ENCODE measurements at regions not wholly inside any gene's neighbourhood (a gene's known extent, or its start where the extent isn't known, plus 50 kb on each side); places are given as distances from the start of the nearest gene placed in this dataset.

GRCh38 chr18:55780586-55781071 lies 192.6 kb upstream of the TCF4 start:
- no peak for DNase-seq (ENCODE audit: low spot score)

GRCh38 chr18:55779691-55780585 lies 191.9 kb upstream of the TCF4 start:
- no peak for DNase-seq (ENCODE audit: low spot score)

- DNase-seq (ENCODE audit: low spot score) = peak; percentile 17
Measured at GRCh38 chr18:55778788-55779690, 191.0 kb upstream of the TCF4 start.

GRCh38 chr18:55777666-55778304 lies 189.8 kb upstream of the TCF4 start:
- no peak for DNase-seq (ENCODE audit: low spot score)

GRCh38 chr18:55775972-55776371 lies 188.0 kb upstream of the TCF4 start:
- no peak for DNase-seq (ENCODE audit: low spot score)

- DNase-seq (ENCODE audit: low spot score) = no peak
Measured at GRCh38 chr18:55774505-55774904, 186.5 kb upstream of the TCF4 start.

- DNase-seq (ENCODE audit: low spot score) = peak; percentile 42
Measured at GRCh38 chr18:55768255-55768654, 180.3 kb upstream of the TCF4 start.

GRCh38 chr18:55764386-55764785 lies 176.4 kb upstream of the TCF4 start:
- no peak for DNase-seq (ENCODE audit: low spot score)

- peak; percentile 20 for DNase-seq (ENCODE audit: low spot score)
Measured at GRCh38 chr18:55763805-55764204, 175.8 kb upstream of the TCF4 start.

GRCh38 chr18:55763298-55763697 lies 175.3 kb upstream of the TCF4 start:
- peak; percentile 96 for DNase-seq (ENCODE audit: low spot score)

GRCh38 chr18:55762424-55762823 lies 174.4 kb upstream of the TCF4 start:
- DNase-seq (ENCODE audit: low spot score) = no peak

GRCh38 chr18:55753643-55754263 lies 165.8 kb upstream of the TCF4 start:
- DNase-seq (ENCODE audit: low spot score) = peak; percentile 64

GRCh38 chr18:55751476-55751875 lies 163.5 kb upstream of the TCF4 start:
- DNase-seq (ENCODE audit: low spot score) = no peak

GRCh38 chr18:55748227-55748738 lies 160.3 kb upstream of the TCF4 start:
- DNase-seq (ENCODE audit: low spot score) = no peak

- DNase-seq (ENCODE audit: low spot score) = no peak
Measured at GRCh38 chr18:55744206-55744605, 156.2 kb upstream of the TCF4 start.

GRCh38 chr18:55743736-55744135 lies 155.7 kb upstream of the TCF4 start:
- DNase-seq (ENCODE audit: low spot score) = no peak

- no peak for DNase-seq (ENCODE audit: low spot score)
Measured at GRCh38 chr18:55743133-55743532, 155.1 kb upstream of the TCF4 start.

- no peak for DNase-seq (ENCODE audit: low spot score)
Measured at GRCh38 chr18:55739488-55739887, 151.5 kb upstream of the TCF4 start.

- no peak for DNase-seq (ENCODE audit: low spot score)
Measured at GRCh38 chr18:55738483-55739114, 150.6 kb upstream of the TCF4 start.

- DNase-seq (ENCODE audit: low spot score) = no peak
Measured at GRCh38 chr18:55737781-55738468, 149.9 kb upstream of the TCF4 start.
